ENCODE measurements at regions not wholly inside any gene's neighbourhood (a gene's known extent, or its start where the extent isn't known, plus 50 kb on each side); places are given as distances from the start of the nearest gene placed in this dataset.
"Not testable (repeated sequence)": the region's sequence is repeated elsewhere in the genome, so short reads cannot be mapped to it uniquely, and the experiment has no call there.

DNA sequence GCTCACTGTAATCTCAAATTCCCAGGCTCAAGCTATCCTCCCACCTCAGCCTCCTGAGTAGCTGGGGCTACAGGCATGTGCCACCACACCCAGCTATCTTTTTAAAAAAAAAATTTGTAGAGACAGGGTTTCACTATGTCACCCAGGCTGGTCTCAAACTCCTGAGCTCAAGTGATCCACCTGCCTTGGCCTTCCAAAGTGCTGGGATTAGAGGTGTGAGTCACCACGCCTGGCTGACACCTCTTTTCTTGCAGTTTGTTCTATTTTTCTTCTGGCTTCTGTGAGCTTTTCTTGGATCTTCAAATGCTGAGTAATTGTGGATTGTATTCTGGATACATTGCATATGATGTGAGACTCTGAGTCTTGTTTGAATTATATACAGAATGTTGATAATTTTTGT is 137.3 kb upstream of the GK2 start:
- TF ChIP-seq, protein P1, sequence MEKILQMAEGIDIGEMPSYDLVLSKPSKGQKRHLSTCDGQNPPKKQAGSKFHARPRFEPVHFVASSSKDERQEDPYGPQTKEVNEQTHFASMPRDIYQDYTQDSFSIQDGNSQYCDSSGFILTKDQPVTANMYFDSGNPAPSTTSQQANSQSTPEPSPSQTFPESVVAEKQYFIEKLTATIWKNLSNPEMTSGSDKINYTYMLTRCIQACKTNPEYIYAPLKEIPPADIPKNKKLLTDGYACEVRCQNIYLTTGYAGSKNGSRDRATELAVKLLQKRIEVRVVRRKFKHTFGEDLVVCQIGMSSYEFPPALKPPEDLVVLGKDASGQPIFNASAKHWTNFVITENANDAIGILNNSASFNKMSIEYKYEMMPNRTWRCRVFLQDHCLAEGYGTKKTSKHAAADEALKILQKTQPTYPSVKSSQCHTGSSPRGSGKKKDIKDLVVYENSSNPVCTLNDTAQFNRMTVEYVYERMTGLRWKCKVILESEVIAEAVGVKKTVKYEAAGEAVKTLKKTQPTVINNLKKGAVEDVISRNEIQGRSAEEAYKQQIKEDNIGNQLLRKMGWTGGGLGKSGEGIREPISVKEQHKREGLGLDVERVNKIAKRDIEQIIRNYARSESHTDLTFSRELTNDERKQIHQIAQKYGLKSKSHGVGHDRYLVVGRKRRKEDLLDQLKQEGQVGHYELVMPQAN (conservative IDR thresholded peaks at IDR 0.05) = not testable (repeated sequence)
- TF ChIP-seq POU2F2 (IDR thresholded peaks at IDR 0.05; ENCODE audit: borderline replicate concordance, low read depth, low read length); POLR2A (IDR thresholded peaks at IDR 0.05; ENCODE audit: low read depth, low read length); EP300 (IDR thresholded peaks at IDR 0.05; ENCODE audit: borderline replicate concordance in 1 of 2, control insufficient read depth in 1 of 2, low read depth in 2 of 2, low read length in 2 of 2); NR2C2 (IDR thresholded peaks at IDR 0.05; ENCODE audit: borderline replicate concordance, control insufficient read depth, insufficient read length, low read depth); RELA (IDR thresholded peaks at IDR 0.05; ENCODE audit: borderline replicate concordance, partially characterized antibody); MYC (IDR thresholded peaks at IDR 0.05; ENCODE audit: insufficient read depth, insufficient read length, insufficient replicate concordance, low read length, severe bottlenecking); RAD21 (IDR thresholded peaks at IDR 0.05; ENCODE audit: insufficient read depth, low read depth, low read length): not testable (repeated sequence)
- TF ChIP-seq, protein P2, sequence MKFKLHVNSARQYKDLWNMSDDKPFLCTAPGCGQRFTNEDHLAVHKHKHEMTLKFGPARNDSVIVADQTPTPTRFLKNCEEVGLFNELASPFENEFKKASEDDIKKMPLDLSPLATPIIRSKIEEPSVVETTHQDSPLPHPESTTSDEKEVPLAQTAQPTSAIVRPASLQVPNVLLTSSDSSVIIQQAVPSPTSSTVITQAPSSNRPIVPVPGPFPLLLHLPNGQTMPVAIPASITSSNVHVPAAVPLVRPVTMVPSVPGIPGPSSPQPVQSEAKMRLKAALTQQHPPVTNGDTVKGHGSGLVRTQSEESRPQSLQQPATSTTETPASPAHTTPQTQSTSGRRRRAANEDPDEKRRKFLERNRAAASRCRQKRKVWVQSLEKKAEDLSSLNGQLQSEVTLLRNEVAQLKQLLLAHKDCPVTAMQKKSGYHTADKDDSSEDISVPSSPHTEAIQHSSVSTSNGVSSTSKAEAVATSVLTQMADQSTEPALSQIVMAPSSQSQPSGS (IDR thresholded peaks at IDR 0.05; ENCODE audit: low read length) = not testable (repeated sequence)
- TF ChIP-seq, protein P3, sequence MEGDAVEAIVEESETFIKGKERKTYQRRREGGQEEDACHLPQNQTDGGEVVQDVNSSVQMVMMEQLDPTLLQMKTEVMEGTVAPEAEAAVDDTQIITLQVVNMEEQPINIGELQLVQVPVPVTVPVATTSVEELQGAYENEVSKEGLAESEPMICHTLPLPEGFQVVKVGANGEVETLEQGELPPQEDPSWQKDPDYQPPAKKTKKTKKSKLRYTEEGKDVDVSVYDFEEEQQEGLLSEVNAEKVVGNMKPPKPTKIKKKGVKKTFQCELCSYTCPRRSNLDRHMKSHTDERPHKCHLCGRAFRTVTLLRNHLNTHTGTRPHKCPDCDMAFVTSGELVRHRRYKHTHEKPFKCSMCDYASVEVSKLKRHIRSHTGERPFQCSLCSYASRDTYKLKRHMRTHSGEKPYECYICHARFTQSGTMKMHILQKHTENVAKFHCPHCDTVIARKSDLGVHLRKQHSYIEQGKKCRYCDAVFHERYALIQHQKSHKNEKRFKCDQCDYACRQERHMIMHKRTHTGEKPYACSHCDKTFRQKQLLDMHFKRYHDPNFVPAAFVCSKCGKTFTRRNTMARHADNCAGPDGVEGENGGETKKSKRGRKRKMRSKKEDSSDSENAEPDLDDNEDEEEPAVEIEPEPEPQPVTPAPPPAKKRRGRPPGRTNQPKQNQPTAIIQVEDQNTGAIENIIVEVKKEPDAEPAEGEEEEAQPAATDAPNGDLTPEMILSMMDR (IDR thresholded peaks at IDR 0.05 in 2 of 3, conservative IDR thresholded peaks at IDR 0.05 in 1 of 3; ENCODE audit: control insufficient read depth in 2 of 3, extremely low read depth in 1 of 3, insufficient read depth in 1 of 3, low read depth in 3 of 3, low read length in 3 of 3) = not testable (repeated sequence)
- TF ChIP-seq, protein P4, sequence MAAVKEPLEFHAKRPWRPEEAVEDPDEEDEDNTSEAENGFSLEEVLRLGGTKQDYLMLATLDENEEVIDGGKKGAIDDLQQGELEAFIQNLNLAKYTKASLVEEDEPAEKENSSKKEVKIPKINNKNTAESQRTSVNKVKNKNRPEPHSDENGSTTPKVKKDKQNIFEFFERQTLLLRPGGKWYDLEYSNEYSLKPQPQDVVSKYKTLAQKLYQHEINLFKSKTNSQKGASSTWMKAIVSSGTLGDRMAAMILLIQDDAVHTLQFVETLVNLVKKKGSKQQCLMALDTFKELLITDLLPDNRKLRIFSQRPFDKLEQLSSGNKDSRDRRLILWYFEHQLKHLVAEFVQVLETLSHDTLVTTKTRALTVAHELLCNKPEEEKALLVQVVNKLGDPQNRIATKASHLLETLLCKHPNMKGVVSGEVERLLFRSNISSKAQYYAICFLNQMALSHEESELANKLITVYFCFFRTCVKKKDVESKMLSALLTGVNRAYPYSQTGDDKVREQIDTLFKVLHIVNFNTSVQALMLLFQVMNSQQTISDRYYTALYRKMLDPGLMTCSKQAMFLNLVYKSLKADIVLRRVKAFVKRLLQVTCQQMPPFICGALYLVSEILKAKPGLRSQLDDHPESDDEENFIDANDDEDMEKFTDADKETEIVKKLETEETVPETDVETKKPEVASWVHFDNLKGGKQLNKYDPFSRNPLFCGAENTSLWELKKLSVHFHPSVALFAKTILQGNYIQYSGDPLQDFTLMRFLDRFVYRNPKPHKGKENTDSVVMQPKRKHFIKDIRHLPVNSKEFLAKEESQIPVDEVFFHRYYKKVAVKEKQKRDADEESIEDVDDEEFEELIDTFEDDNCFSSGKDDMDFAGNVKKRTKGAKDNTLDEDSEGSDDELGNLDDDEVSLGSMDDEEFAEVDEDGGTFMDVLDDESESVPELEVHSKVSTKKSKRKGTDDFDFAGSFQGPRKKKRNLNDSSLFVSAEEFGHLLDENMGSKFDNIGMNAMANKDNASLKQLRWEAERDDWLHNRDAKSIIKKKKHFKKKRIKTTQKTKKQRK (IDR thresholded peaks at IDR 0.05; ENCODE audit: low read depth, low read length) = not testable (repeated sequence)
- TF ChIP-seq, protein P5, sequence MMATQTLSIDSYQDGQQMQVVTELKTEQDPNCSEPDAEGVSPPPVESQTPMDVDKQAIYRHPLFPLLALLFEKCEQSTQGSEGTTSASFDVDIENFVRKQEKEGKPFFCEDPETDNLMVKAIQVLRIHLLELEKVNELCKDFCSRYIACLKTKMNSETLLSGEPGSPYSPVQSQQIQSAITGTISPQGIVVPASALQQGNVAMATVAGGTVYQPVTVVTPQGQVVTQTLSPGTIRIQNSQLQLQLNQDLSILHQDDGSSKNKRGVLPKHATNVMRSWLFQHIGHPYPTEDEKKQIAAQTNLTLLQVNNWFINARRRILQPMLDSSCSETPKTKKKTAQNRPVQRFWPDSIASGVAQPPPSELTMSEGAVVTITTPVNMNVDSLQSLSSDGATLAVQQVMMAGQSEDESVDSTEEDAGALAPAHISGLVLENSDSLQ (IDR thresholded peaks at IDR 0.05) = not testable (repeated sequence)
